ENCODE measurements at regions not wholly inside any gene's neighbourhood (a gene's known extent, or its start where the extent isn't known, plus 50 kb on each side); places are given as distances from the start of the nearest gene placed in this dataset.

DNA sequence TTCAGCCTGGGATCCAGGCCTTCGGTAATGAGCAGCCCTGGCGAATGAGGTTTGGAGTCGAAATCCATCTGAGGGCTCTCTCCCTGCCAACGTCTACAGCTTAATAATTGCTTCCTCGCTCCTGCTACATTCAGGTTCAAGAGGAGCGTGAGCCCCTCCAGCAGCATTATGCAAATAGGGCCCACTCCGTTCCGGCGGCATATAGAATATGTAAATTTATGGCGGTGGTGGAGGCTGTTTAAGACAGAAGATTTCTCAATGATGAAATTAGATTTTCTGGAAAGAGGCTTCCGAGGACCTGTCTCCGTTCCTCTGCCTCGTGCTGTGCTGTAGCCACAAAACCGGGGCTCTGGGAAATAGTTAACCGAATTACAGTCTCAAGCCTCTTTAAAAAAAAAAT, 402.8 kb downstream of the MIAT start:
- no peak overlapping the region for H3K9ac ChIP-seq (ENCODE audit: low read length)
- no peak overlapping the region for H2AFZ ChIP-seq (ENCODE audit: low read depth, low read length)
- peaks cover 9% of the 10 kb centered on the region for H3K4me1 Mint-ChIP-seq (ENCODE audit: low read depth, unreplicated experiment)
- no peak for TF ChIP-seq EZH2 (IDR thresholded peaks at IDR 0.05; ENCODE audit: insufficient read depth, low read length)
- TF ChIP-seq, protein P1, sequence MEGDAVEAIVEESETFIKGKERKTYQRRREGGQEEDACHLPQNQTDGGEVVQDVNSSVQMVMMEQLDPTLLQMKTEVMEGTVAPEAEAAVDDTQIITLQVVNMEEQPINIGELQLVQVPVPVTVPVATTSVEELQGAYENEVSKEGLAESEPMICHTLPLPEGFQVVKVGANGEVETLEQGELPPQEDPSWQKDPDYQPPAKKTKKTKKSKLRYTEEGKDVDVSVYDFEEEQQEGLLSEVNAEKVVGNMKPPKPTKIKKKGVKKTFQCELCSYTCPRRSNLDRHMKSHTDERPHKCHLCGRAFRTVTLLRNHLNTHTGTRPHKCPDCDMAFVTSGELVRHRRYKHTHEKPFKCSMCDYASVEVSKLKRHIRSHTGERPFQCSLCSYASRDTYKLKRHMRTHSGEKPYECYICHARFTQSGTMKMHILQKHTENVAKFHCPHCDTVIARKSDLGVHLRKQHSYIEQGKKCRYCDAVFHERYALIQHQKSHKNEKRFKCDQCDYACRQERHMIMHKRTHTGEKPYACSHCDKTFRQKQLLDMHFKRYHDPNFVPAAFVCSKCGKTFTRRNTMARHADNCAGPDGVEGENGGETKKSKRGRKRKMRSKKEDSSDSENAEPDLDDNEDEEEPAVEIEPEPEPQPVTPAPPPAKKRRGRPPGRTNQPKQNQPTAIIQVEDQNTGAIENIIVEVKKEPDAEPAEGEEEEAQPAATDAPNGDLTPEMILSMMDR (IDR thresholded peaks at IDR 0.05; ENCODE audit: insufficient read depth, low read depth, low read length) = no peak
- H3K4me1 ChIP-seq (ENCODE audit: insufficient read depth, low read length) = no peaks in the 10 kb centered on the region
- H3K9me3 Mint-ChIP-seq (ENCODE audit: unreplicated experiment) = no peaks in the 10 kb centered on the region
- H3K27ac ChIP-seq (ENCODE audit: low read depth, low read length) = no peak overlapping the region
- H3K27me3 Mint-ChIP-seq (ENCODE audit: low read depth, unreplicated experiment) = peaks cover 6% of the 10 kb centered on the region
- no peak overlapping the region for H3K4me3 ChIP-seq (ENCODE audit: insufficient read depth, low read depth, low read length)
- H4K20me1 ChIP-seq (ENCODE audit: insufficient read depth, low read length) = no peaks in the 10 kb centered on the region
- H3K36me3 Mint-ChIP-seq (ENCODE audit: low read depth, unreplicated experiment) = no peaks in the 10 kb centered on the region
- FAIRE-seq (no peak), DNase-seq (ENCODE audit: low read depth) (no peak)
- H3K79me2 ChIP-seq (ENCODE audit: insufficient read depth, low read length) = no peaks in the 10 kb centered on the region
- H3K27me3 ChIP-seq (ENCODE audit: insufficient read depth, low read length) = no peaks in the 10 kb centered on the region
- no peak overlapping the region for H3K4me3 Mint-ChIP-seq (ENCODE audit: unreplicated experiment)
- no peak overlapping the region for H3K27ac Mint-ChIP-seq (ENCODE audit: unreplicated experiment)
- H3K9me3 ChIP-seq (ENCODE audit: insufficient read depth, low read depth, low read length) = no peaks in the 10 kb centered on the region
- no peak overlapping the region for H3K4me2 ChIP-seq (ENCODE audit: low read length)
- H3K36me3 ChIP-seq (ENCODE audit: insufficient read depth, low read length) = no peaks in the 10 kb centered on the region

DNA sequence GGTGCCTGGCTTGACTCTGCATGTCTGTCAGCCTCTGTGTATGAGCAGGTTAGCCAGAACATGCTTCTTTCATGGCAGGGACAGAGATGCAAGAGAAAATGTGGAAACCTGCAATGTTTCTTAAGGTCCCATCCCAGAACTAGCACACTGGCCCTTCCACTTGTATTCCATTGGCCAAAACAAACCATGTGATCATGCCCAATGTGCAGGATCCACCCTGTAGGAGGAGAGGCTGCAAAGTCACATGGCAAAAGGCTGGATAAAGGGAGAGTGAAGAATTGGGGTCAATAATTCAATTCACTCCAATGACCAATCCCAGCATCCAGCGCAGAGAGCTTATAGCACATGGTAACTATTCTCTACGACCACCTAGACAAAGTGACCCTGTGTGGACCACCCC, 405.5 kb downstream of the MIAT start:
- H3K79me2 ChIP-seq (ENCODE audit: insufficient read depth, low read length) = no peaks in the 10 kb centered on the region
- Mint-ChIP-seq H3K4me1 (ENCODE audit: low read depth, unreplicated experiment) (peaks cover 9% of the 10 kb centered on the region), H3K27ac (ENCODE audit: unreplicated experiment) (no peak overlapping the region), H3K27me3 (ENCODE audit: low read depth, unreplicated experiment) (peaks cover 18% of the 10 kb centered on the region), H3K4me3 (ENCODE audit: unreplicated experiment) (no peak overlapping the region), H3K9me3 (ENCODE audit: unreplicated experiment) (peaks cover 1% of the 10 kb centered on the region), H3K36me3 (ENCODE audit: low read depth, unreplicated experiment) (no peaks in the 10 kb centered on the region)
- FAIRE-seq (no peak), DNase-seq (ENCODE audit: low read depth) (no peak)
- no peak overlapping the region for H3K9ac ChIP-seq (ENCODE audit: low read length)
- no peak overlapping the region for H3K4me3 ChIP-seq (ENCODE audit: insufficient read depth, low read depth, low read length)
- H3K36me3 ChIP-seq (ENCODE audit: insufficient read depth, low read length) = no peaks in the 10 kb centered on the region
- H3K27ac ChIP-seq (ENCODE audit: low read depth, low read length) = no peak overlapping the region
- H3K4me2 ChIP-seq (ENCODE audit: low read length) = no peak overlapping the region
- no peaks in the 10 kb centered on the region for H3K27me3 ChIP-seq (ENCODE audit: insufficient read depth, low read length)
- H3K4me1 ChIP-seq (ENCODE audit: insufficient read depth, low read length) = no peaks in the 10 kb centered on the region
- H2AFZ ChIP-seq (ENCODE audit: low read depth, low read length) = no peak overlapping the region
- TF ChIP-seq EZH2 (IDR thresholded peaks at IDR 0.05; ENCODE audit: insufficient read depth, low read length) = no peak
- TF ChIP-seq, protein P1 (IDR thresholded peaks at IDR 0.05; ENCODE audit: insufficient read depth, low read depth, low read length) = no peak
- H3K9me3 ChIP-seq (ENCODE audit: insufficient read depth, low read depth, low read length) = no peaks in the 10 kb centered on the region
- no peaks in the 10 kb centered on the region for H4K20me1 ChIP-seq (ENCODE audit: insufficient read depth, low read length)

DNA sequence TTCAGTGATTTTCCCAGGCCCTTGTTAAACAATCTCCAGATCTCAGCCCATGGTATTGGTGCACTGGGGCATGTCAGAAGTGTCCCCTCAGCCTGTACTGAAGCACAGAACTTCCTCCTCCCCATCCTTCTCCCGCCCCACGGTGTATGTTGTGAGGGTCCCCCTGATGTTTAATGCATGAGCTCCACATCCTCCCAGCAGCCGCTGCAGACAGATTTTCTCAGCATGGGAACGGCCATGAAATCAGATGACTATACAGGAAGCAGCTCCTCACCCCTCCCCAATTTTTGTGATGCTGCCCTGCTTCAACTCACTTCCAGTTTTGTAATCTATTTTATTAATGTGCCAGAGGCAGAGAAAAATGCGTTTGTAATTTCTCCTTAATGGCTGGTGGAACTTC, 406.0 kb downstream of the MIAT start:
- H3K27ac Mint-ChIP-seq (ENCODE audit: unreplicated experiment) = peak overlapping the region; percentile 64
- Histone ChIP-seq H3K36me3 (ENCODE audit: insufficient read depth, low read length) (no peaks in the 10 kb centered on the region), H3K9me3 (ENCODE audit: insufficient read depth, low read depth, low read length) (no peaks in the 10 kb centered on the region), H3K79me2 (ENCODE audit: insufficient read depth, low read length) (no peaks in the 10 kb centered on the region), H3K4me1 (ENCODE audit: insufficient read depth, low read length) (no peaks in the 10 kb centered on the region), H3K4me3 (ENCODE audit: insufficient read depth, low read depth, low read length) (no peak overlapping the region), H3K4me2 (ENCODE audit: low read length) (no peak overlapping the region), H4K20me1 (ENCODE audit: insufficient read depth, low read length) (no peaks in the 10 kb centered on the region), H2AFZ (ENCODE audit: low read depth, low read length) (no peak overlapping the region), H3K9ac (ENCODE audit: low read length) (no peak overlapping the region), H3K27me3 (ENCODE audit: insufficient read depth, low read length) (no peaks in the 10 kb centered on the region), H3K27ac (ENCODE audit: low read depth, low read length) (no peak overlapping the region)
- no peaks in the 10 kb centered on the region for H3K36me3 Mint-ChIP-seq (ENCODE audit: low read depth, unreplicated experiment)
- FAIRE-seq = no peak
- H3K4me1 Mint-ChIP-seq (ENCODE audit: low read depth, unreplicated experiment) = peaks cover 9% of the 10 kb centered on the region
- no peak for DNase-seq (ENCODE audit: low read depth)
- H3K9me3 Mint-ChIP-seq (ENCODE audit: unreplicated experiment) = peaks cover 3% of the 10 kb centered on the region
- peaks cover 18% of the 10 kb centered on the region for H3K27me3 Mint-ChIP-seq (ENCODE audit: low read depth, unreplicated experiment)
- TF ChIP-seq, protein P1 (IDR thresholded peaks at IDR 0.05; ENCODE audit: insufficient read depth, low read depth, low read length) = no peak
- no peak for TF ChIP-seq EZH2 (IDR thresholded peaks at IDR 0.05; ENCODE audit: insufficient read depth, low read length)
- H3K4me3 Mint-ChIP-seq (ENCODE audit: unreplicated experiment) = no peak overlapping the region

Data from astrocyte (in vitro differentiated cells and primary cell).